NCI-H1092 treated with DMSO at 0.1 percent for 48 hours (cell line): ENCODE measurements at regions not wholly inside any gene's neighbourhood (a gene's known extent, or its start where the extent isn't known, plus 50 kb on each side); places are given as distances from the start of the nearest gene placed in this dataset.
"Not testable (repeated sequence)": the region's sequence is repeated elsewhere in the genome, so short reads cannot be mapped to it uniquely, and the experiment has no call there.

Experiments used
- DNase-seq: peaks from one replicate; lab custom pipeline; 2025; lab: John Stamatoyannopoulos, UW

DNA sequence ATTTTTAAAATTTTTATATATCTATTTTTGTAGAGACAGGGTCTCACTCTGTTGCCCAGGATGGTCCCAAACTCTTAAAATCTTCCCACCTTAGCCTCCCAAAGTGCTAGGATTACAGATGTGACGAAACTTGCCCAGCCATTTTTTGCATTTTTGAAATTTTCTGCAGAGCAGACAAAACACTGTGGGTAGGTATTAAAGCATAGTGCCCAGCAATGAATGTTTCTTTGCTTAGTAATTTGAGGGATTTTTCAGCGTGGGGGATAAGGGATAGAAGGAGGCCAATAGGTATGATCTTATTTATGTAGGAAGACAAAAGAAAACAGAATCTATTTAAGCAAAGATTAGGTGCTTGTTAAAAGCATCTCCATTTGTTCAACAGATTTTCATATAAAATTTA lies 446.8 kb upstream of the DPH6 start:
- DNase-seq, result no peak

DNA sequence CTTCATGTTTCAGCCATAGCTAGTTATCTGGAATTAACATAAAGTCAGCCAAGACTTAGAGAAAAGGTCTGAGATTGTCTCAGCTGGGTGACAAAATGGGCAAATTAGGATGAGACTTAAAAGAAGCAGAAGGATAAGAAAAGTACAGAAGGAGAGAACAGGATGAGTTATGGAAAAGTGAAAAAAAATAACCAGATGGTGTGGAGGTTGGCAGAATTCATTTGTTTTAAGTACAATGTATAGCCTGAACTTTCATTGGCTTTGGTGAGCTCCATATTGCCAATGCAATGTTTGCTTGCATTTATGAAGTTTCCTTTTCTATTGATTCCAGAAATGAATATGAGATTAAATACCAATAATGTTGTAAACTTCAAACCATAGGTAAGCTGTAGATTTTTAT lies 447.2 kb upstream of the DPH6 start:
- DNase-seq, result no peak

DNA sequence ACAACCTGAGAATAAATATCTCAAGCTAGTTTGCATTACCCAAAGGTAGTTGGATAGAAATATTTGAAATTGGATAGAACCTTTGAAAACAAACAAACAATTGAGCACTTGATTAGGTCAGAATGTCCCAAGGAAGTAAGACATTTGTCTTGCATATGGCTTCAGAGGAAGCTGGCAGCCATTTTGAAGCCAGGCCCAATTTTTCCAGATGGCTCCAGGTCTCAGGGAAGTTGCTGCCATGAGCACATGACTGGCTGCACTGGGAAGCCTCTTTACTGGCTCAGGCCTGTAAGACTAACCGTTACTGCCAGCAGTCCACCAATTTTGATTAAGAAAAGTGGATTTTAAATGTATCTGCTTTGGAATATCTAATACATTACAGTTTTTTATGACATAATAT lies 448.9 kb upstream of the DPH6 start:
- DNase-seq, result no peak

DNA sequence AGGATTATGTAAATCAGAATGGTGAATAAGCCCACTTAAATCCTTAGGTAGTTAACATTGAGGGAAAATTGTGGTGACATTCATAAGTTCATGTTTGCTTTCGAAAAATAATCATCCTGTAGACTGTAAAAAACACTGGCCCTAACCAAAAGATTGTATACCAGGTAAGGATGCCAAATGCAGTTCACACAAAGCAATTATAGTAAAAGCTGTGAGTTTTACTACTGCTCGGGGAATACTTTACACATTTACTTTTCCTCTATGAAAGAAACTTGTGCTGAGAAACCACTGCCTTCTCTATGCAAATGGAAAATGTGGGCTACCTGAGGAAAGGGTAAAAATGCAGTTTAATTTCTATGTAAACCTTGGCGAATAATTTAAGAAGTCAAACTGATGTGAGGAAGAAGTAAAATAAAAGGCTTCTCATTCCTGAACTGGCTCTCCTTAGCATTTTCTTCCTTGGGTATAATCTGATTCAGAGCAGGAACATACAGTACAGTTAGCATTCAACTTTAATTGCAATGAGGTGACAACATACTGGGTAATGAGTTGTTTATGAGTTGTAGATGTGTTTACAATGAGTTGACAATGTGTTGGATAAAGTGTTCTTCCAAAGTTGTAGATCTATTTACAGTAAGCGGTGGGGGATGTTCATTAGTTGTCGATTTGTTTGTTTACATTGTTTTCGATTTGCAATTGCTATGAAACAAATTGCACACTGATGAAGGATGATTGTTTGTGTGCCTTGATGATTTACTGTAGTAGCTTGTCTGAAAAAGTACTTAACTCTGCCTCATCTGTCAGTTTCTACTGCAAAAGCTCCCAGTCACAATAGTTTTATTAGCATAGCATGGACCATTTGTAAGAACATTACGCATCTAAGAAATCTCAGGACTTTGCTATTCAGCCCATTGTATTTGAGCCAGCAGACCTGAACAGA lies 453.0 kb upstream of the DPH6 start:
- DNase-seq, result no peak

DNA sequence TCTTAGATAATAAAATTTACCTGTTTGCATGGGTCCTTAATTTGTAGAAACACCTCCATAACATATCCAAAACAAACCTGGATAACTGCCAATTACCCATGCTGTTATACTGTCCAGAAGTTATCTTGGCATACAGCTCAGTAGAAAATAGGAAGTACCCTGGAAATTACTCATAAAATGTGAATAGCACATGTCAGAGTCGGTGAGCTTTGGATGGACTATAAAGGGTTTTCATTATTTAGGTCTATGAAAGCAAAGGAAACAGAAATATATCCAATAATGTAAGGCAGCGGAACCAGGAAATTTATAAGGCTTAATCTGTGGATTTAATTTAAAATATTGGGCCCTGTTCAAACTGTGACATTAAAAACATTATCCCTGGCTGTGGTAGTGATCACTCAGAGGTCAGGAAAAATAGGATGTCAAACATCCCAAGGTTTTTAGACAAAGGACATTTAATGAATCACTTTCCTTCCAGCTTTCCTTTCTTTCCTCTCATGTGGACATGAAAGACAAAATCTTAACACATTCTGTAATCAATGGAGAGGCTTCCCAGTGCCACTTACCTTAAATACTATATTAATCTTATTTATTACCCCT lies 459.0 kb upstream of the DPH6 start:
- no peak for DNase-seq

DNA sequence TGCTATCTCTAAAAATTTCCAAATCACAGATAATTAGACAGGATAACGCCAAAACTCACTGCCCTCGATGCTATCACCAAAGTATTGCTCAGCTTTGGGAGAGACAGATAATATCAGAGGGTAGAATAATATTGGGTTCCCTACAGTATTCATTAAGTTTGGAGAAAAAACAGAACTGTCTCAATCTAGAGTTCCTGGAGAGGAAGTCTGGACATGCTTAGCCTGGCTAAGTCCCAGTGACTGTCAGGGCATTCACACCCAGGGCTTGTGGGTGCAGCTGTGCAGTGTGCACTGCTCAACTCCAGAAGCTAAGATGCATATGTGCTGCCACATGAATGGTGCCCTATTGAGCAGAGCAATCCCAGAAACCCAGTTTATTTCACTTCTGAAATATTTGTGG lies 459.6 kb upstream of the DPH6 start:
- no peak for DNase-seq

DNA sequence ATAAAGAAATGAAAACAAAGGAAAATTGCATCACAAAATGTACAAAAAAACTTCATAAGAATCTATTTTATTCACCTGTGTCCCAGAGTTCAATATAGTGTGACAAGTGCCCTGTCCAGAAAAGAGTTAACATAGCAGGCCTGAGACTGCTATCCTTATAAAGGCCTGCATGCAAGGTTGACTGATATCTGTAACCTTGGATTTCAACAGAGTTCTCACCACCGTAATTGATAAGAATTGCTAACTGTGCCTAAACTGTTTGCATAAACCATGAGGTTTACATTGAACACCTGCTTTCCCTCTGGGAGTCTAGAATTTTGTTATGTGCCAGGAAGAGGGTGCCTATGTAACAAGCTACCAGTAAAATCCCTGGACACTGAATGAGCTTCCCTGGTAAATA lies 461.7 kb upstream of the DPH6 start:
- no peak for DNase-seq

DNA sequence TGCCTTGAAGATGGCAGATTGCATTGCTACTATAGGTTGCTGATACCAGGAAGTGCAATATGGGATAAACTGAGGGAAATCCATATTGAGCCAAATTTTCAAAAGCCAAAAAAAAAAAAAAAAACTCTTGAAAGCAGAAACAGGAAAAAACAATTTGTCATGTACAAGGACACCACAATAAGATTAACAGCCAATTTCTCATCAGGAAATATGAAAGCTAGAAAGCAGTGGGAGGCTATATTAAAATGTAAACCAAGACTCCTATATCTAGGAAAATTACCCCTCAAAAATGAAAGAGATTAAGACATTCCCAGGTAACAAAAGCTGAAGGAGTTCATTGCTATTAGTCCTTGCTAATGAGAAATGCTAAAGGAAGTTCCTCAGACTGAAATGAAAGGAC lies 462.8 kb upstream of the DPH6 start:
- no peak for DNase-seq

DNA sequence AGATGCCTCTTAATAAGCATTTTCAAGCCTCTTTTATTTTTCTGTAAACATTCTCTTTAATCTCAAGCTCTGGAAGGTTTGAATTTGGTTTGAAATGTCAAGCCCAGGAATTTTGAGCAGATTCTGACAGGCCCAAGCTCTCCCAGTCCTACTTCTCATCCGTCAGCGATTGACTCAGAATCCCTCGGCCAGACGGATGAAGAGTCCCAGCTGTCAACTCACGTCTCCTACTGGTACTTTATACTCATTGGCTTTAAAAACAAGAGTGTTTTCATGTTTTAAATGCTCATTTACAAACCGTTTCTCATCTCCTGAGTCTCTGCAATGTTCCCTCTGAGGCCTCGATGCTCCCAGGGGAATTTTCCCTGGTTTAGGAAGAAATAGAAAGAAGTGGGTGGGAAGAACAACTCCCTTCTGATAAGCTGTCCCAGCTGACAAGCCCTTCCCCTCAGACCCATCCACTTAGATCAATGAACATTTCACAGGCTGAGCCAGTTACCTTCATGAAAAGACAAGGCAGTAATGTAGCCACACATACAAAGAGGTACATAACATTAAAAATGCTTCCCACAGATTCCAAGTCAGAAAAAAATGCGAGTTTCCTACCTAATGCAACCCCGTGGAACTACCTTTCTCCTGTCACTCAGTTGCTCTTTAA lies 478.2 kb upstream of the DPH6 start:
- no peak for DNase-seq

DNA sequence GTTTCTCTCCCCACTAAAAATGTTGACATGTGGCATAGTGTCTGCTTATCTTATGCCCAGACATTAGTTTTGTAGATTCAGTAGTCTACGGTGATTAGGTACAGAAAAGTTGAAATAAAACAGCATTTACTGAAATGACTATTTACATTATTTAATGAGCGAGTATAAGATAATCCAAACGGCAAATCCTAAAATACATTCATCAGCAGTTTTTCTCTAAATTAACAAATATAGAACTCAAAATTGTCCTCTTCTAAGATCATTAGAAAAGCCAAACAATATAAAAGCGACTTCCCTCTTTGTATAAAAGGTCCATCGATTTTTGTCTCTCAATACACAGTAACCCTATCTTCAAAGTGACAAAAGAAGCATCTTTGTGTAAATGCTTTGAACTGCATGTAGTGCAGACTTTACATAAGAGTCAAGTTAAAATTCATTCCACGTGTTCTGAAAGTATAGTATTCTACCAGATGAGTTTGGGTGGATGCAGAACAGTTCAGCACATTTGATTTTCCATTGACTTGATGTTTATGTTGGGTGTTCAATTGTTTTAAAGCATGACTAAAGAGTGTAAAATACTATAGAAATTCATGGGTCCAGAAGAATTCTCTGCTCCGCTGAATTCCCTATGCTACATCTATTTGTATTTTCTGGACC lies 480.8 kb upstream of the DPH6 start:
- DNase-seq, result no peak

DNA sequence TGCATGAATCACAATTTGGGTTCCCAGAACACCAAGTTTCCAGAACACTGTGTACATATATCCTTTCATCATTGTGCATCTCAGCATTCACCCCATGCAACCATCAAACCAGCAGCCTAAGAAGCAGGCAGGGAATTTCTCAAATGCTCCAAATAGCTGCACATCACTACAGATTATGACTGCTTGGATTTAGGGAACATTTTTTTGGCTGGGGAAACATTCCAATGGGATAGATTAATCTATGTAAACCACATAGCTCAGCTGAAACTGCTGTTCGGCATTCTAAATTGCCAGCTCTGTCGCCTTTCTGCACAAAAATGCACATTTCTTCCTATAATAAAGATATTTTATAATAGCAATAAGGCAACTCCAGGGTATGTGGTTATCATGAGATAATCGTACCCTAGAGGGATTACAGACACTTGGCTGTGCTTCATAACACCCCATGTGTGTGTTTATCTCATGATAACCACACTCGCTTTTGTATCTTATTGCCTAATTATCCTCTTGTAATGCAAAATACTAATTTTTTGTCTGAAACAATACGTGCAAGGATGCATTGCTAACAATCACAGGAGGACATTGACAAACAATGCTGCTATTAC lies 483.7 kb upstream of the DPH6 start:
- no peak for DNase-seq

DNA sequence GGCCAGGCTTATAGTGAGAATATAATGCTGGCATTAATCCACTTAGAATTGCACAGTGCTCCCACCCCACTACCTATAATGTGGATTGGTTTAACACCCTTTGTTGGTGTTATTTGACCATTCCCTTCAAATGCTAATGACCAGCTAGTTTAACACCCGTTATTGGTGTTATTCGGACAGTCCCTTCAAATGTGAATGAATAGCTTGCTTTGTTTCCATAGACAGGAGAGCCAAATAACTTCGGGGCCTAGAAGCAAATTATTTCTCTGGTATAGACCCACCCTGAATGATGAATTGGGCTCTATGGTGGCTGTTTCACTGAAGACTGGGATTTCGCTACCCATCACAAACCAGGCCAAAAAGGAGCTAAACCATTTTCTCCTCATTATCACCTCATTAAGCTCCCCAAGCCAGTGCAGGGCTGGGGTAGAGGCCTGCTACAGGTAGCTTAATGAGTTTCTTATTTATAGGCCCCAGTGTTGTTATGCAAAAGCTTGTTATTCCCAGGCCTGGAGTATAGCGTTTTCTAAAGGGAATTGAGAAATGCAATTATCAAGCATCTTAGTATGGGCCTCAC lies 494.1 kb upstream of the DPH6 start:
- DNase-seq, result no peak

DNA sequence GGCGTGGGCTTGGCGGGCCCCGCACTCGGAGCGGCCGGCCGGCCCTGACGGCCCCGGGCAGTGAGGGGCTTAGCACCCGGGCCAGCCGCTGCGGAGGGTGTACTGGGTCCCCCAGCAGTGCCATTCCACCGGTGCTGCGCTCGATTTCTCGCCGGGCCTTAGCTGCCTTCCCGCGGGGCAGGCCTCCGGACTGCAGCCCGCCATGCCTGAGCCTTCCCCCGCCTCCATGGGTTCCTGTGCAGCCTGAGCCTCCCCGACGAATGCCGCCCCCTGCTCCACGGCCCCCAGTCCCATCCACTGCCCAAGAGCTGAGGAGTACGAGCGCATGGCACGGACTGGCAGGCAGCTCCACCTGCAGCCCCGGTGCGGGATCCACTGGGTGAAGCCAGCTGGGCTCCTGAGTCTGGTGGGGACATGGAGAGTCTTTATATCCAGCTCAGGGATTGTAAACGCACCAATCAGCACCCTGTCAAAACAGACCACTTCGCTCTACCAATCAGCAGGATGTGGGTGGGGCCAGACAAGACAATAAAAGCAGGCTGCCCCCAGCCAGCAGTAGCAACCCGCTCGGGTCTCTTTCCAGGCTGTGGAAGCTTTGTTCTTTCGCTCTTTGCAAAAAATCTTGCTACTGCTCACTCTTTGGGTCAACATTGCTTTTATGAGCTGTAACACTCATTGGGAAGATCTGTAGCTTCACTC lies 501.2 kb upstream of the DPH6 start:
- not testable (repeated sequence) for DNase-seq

DNA sequence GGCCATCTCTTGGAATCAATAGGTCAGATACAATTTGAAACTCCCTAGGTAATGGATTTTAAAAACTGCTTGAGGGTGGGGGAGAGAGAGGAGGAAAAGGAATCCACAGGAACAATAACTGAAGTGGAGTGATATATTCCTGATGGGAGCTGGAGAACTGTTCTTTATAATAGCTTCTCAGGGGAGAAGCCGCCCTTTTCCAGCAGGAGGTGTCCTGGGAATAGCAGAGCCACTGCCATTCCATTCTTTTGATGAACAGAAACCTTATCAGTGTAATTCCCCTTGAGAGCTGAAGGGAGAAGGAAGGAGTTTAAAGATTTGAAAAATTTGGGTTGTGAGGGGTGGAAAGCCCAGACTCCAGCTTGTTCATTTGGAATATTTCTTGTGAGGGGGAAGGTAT lies 504.9 kb upstream of the DPH6 start:
- no peak for DNase-seq

DNA sequence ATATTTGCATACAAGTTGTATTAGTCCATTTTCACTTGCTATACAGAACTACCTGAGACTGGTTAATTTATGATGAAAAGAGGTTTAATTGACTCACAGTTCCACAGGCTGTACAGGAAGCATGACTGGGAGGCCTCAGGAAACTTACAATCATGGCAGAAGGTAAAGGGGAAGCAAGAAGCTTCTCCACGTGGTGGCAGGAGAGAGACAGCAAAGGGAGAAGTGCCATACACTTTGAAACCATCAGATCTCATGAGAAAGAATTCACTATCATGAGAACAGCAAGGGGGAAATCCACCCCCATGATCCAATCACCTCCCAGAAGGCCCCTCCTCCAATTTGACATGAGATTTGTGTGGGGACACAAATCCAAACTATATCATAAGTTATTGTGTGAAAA lies 506.7 kb upstream of the DPH6 start:
- DNase-seq, result not testable (repeated sequence)

DNA sequence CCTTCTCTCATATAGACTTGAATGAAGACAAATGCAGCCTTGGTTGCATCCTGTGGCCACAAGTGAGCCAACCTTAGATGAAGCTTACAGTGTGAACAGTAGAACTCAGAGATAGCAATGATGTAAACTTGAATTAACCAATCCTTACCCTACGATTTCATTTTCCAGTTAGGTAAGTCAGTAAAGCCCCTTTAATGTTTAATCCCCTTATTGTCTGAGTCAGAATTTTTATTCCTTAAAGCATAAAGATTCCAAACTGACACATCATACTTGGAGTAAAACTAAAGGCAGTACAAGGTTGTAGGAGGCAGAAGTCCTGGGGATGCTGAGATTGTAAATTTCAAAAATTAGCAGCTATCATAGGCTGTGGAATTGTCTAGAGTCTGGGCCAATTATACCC lies 507.8 kb upstream of the DPH6 start:
- DNase-seq, result no peak

DNA sequence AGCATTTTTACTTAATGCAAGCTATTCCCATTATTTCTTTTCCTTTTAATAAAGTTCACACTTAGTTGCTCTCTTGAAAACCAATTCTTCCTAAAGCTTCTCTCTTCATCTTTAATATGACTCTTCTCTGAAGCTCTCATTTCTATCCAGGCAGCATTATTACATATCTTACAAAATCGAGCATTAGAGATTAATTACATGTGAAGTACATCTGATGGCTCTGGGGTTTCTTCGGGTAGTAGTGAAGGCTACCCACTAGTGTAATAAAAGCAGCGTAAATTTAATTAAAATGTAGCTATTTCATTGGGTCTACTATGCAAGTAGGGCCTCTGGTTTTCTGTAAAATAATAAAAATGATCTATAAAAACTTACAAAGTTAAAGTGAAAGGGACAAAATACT lies 513.6 kb upstream of the DPH6 start:
- DNase-seq, result no peak

DNA sequence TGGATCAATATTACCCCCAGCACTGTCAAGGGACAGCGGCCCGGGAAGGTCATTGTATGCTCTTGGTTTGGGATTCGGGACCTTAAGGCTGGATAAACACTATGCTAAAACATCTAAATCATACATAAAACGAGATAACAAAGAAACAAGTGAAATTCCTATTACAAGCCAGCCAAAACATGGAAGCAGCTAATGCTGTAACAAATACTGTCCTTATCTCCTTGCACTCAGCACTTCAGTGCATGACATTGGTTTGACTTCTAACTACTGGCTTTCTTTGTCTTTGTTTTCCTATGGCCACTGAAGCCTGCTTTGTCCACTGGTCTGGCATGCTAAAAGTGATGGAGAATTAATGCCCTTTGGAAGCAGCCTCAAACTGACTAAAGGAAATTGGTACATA lies 516.4 kb upstream of the DPH6 start:
- no peak for DNase-seq

DNA sequence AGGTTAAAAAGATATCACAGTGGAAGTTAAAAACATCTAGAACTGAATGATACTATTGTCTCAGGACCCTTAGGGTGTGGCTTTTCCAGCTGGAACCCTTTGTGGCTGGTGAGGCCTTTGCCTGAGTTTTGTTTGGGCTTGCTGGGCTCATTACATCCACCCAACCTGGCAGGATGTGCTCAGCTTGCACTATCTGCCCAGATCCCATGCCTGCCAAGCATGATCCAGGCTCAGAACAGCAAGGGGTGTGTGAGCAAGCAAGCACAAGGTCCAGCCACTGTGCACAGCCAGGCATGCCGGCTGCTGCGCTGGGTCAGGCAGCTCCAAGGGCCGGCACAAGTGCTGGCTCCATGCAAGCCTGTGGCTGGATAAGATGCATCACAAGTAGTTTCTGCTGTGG lies 512.7 kb upstream of the CDIN1 start:
- no peak for DNase-seq

DNA sequence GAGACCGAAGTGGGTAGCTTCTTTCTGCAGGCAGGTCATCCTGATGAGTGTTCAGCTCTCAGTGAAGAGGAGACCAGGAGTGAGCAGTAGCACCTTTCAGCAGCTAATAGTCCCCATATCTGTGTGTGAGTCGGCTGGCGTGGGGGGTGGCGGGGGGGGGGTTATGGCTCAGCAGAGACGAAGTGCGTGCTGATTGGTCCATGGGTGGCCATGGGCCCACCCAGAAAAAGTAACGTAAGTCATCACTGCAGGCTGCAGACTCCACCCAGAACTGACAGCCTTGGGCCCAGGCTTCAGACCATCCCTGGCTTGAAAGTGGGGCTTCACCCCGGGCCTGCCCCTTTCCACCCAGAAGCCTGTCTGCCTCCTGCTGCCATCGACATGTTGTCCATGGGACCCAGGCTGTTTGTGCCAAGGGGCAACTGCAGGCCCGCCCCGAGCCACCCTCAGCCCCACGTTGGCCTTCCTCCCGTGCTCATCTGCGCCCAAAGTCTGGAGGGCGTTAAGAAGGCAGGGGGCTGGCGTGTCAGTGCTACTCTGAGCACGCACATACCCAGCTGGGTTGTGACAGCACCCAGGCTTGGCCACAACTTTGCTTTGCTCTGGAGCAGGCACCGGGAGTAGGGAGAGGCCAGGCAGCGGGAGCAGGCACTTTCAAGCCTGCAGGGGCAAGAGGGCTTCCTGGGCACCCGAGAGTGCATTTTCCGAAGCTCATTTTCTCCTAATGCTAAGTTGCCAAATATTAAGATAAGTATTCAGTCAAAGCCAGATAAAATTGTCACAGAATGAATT lies 511.7 kb upstream of the CDIN1 start:
- DNase-seq, result no peak
